Neutrophil (primary cell): ENCODE measurements at regions not wholly inside any gene's neighbourhood (a gene's known extent, or its start where the extent isn't known, plus 50 kb on each side); places are given as distances from the start of the nearest gene placed in this dataset.

Source experiments
- H3K27ac ChIP-seq: fragments of 200-600 bp; sonication (generic); 2 replicates; pipeline ENCODE4 v1.5.1; 2016; ENCODE audit warnings: mild to moderate bottlenecking, moderate library complexity
- H3K27me3 ChIP-seq: fragments of 200-600 bp; sonication (generic); 2 replicates; pipeline ENCODE4 v1.6.0; 2016; ENCODE audit warnings: mild to moderate bottlenecking
- H3K36me3 ChIP-seq: fragments of 200-600 bp; sonication (generic); 2 replicates; pipeline ENCODE4 v1.5.1; 2017
- H3K4me1 ChIP-seq, 2 experiments: fragments of 200-600 bp in 1 of 2; sonication (generic) in 1 of 2; 1 replicate in 1 of 2; 2 replicates in 1 of 2; pipeline versions ENCODE4 v1.5.1 to v1.6.1; 2013 to 2016; ENCODE audit warnings: low read depth in 1 of 2, low read length in 1 of 2, mild to moderate bottlenecking in 1 of 2, moderate library complexity in 1 of 2; ENCODE audit not compliant: control insufficient read depth in 1 of 2, insufficient read depth in 1 of 2
- H3K4me3 ChIP-seq, 2 experiments: fragments of 200-600 bp in 1 of 2; sonication (generic) in 1 of 2; 1 replicate in 1 of 2; 2 replicates in 1 of 2; pipeline ENCODE4 v1.5.1; 2013 to 2016; ENCODE audit warnings: low read depth in 1 of 2, low read length in 1 of 2, mild to moderate bottlenecking in 1 of 2, moderate library complexity in 1 of 2
- H3K9me3 ChIP-seq: fragments of 200-600 bp; sonication (generic); 2 replicates; pipeline ENCODE4 v1.5.1; 2016
- TF ChIP-seq, protein P1 (sequence below): fragments of 200-600 bp; sonication (generic); IDR thresholded peaks from 2 replicates; pipeline ENCODE4 v1.5.1; 2016; ENCODE audit warnings: antibody characterized with exemption

DNA sequence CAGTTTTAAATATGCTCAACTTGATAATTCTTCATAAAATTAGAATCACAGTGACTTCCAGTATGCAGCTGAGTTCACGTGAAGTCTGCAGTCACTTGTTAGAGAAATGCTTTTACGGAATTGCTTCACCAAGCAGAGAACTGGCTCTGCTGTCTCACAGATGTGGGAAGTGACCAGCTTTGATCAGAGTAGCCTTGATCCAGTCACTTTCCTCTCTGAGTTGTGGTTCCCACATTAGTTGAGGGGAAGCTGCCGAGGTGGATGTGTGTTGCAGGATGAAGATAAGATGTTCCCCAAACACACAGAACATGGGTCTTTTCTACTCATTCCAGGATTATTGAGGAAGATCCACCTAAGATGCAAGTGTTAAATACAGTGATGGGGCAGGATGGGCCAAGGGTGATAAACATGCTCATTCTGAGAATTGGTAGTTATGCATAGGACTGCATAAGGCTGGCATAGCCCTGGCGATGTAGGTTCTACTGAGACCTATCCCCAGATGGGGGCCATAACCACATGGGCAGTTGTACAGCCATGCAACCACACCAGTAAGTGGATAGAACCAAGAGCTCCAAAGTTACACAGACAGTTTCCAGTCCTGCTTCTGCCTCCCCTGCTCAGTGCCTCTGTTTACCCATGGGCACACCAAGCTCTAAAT, 168.9 kb upstream of the MAF start:
- Histone ChIP-seq H3K4me3 (no peak overlapping the region), H3K9me3 (no peaks in the 10 kb centered on the region), H3K27ac (no peak overlapping the region), H3K27me3 (peaks cover 38% of the 10 kb centered on the region), H3K36me3 (no peaks in the 10 kb centered on the region), H3K4me1 (peaks cover 7 to 8% of the 10 kb centered on the region in 2 experiments)
- TF ChIP-seq, protein P1, sequence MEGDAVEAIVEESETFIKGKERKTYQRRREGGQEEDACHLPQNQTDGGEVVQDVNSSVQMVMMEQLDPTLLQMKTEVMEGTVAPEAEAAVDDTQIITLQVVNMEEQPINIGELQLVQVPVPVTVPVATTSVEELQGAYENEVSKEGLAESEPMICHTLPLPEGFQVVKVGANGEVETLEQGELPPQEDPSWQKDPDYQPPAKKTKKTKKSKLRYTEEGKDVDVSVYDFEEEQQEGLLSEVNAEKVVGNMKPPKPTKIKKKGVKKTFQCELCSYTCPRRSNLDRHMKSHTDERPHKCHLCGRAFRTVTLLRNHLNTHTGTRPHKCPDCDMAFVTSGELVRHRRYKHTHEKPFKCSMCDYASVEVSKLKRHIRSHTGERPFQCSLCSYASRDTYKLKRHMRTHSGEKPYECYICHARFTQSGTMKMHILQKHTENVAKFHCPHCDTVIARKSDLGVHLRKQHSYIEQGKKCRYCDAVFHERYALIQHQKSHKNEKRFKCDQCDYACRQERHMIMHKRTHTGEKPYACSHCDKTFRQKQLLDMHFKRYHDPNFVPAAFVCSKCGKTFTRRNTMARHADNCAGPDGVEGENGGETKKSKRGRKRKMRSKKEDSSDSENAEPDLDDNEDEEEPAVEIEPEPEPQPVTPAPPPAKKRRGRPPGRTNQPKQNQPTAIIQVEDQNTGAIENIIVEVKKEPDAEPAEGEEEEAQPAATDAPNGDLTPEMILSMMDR: no peak

DNA sequence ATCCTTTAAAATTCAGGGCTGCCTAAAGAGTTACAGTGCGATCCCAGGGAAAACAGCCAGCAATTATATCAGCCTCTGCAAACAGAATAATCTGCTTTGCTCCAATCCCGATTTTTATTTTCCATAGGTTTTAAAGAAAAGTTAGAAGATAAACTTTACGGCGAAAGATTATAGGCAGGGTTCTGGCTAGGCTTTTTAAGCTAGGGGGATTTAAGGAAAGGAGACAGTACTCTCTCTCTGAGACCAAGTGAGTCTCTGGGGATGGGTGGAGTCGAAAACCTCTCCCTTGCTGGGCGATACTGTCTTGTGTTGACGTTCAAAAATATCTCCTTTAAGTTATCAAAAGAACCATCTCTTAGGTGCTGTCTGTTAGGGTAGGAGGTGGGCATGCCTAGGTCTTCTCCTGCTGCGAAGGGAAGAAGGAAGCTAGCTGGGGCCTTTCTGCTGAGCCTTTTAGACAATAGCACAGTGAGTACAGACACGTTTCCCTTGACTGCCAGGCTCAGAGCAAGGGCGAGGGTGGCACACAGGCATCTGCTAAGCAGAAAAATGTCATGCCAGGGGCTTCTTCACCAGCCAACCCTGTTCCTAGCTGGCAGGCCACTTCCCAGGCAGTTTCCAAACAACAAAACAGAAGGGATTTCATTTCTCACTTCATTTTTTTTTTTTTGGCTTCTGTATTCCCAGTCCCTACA, 167.9 kb upstream of the MAF start:
- Histone ChIP-seq H3K27ac (no peak overlapping the region), H3K36me3 (no peaks in the 10 kb centered on the region), H3K4me1 (peaks cover 7 to 8% of the 10 kb centered on the region in 2 experiments), H3K9me3 (no peaks in the 10 kb centered on the region), H3K4me3 (no peak overlapping the region), H3K27me3 (peaks cover 38% of the 10 kb centered on the region)
- TF ChIP-seq, protein P1: no peak

DNA sequence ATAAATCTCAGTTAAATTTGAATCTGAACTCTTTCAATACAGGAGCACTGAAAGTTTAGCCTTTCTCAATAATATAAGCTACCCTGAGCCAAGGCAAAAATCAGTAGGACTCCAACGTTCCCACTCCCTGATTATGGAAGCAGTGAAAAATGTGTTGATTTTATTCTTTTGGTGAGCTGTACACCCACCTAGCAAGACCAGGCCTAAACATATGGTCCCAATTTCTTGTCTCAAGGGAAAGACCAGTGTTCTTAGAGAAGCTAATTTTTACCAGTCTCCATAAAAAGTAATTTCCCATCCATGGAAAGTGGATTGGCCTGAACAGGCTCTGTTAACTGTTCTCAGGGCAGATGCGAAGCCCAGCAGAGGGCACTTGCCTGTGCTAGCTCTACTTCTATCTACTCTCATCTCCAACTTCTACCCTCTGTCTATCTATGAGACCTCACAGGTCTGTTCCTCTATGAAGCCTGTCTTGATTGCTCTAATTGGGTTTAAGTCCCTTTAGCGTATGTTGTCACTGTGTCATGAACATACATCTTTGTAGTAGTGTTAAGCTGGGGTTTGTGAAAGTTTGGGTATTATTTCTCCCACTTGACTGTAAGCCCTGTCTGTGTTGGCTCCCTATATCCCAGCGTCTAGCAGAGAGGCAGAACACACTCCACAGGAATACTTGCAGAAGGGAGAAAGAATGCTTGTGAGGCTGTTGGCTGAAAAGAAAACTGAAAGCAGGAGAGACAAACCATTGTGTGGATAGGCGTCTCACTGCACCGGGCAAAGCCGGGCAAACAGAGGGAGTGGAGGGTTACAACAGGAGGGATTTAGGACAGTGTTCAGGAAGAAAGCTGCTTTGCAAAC, 167.1 kb upstream of the MAF start:
- H3K36me3 ChIP-seq: no peaks in the 10 kb centered on the region
- peaks cover 7 to 8% of the 10 kb centered on the region in 2 experiments for H3K4me1 ChIP-seq
- TF ChIP-seq, protein P1: no peak
- peaks cover 38% of the 10 kb centered on the region for H3K27me3 ChIP-seq
- H3K9me3 ChIP-seq: no peaks in the 10 kb centered on the region
- no peak overlapping the region for H3K4me3 ChIP-seq
- H3K27ac ChIP-seq: no peak overlapping the region

DNA sequence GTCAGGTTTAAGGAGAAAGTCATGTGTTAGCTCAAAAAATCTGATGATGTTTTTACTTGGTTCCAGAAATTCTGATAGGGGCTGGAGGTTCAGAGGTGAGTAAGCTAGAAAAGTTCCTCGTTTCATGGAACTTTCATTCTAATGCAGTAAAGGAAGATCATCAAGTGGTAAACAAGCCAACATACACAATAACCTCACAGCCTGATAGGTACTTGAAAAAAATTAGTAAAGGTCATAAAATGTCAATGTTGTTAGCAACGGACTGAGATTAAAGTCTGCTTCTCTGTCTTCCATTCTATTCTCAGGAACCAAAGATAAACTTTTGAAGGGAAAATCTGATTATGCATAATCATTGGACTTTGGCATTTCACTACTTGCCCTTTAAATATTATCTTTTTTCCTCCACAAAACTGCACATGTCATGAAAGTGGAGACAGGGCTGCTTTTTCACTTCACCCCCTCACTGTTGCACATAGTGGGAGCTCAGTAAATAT, 165.4 kb upstream of the MAF start:
- Histone ChIP-seq H3K9me3 (no peaks in the 10 kb centered on the region), H3K27ac (no peak overlapping the region), H3K4me3 (no peak overlapping the region), H3K4me1 (peaks cover 7 to 8% of the 10 kb centered on the region in 2 experiments), H3K27me3 (peaks cover 29% of the 10 kb centered on the region), H3K36me3 (no peaks in the 10 kb centered on the region)
- TF ChIP-seq, protein P1: no peak

DNA sequence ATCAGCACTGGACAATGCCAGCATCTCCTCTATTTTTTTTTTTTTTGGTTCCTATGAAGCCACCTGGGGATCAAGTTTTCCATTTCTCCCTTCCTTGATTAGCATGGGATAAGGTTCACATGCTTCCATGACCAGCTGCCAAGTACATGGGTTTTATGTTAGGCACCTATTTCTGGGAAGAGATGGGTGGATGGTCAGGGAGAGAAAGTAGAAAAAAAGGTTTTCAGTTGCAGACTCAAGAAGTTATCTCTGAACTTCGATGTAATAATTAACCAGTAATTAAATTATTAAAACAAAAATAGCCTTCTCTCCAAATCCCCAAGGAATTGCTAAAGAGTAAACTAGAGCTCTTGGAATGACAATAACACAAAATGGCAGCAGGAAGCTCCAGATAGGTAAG, 164.9 kb upstream of the MAF start:
- H3K36me3 ChIP-seq: no peaks in the 10 kb centered on the region
- no peaks in the 10 kb centered on the region for H3K9me3 ChIP-seq
- TF ChIP-seq, protein P1: no peak
- peaks cover 4% of the 10 kb centered on the region in 2 experiments for H3K4me1 ChIP-seq
- H3K27ac ChIP-seq: no peak overlapping the region
- no peak overlapping the region for H3K4me3 ChIP-seq
- H3K27me3 ChIP-seq: peaks cover 24% of the 10 kb centered on the region
